DOHH2 (cell line): ENCODE measurements at regions not wholly inside any gene's neighbourhood (a gene's known extent, or its start where the extent isn't known, plus 50 kb on each side); places are given as distances from the start of the nearest gene placed in this dataset.

ENCODE experiments used
- EZH2phosphoT487 ChIP-seq: fragments of 200-600 bp; sonication (generic); IDR thresholded peaks from 2 replicates; pipeline ENCODE4 v1.6.1; 2017; ENCODE audit warnings: borderline replicate concordance, mild to moderate bottlenecking, antibody characterized with exemption, low read length, moderate library complexity, mixed read lengths
- TF ChIP-seq, protein P1 (sequence below): fragments of 200-600 bp; sonication (generic); IDR thresholded peaks from one replicate; pipeline ENCODE4 v1.5.1; 2014; ENCODE audit warnings: antibody characterized with exemption, mild to moderate bottlenecking, low read depth, low read length; ENCODE audit not compliant: poor library complexity, severe bottlenecking

DNA sequence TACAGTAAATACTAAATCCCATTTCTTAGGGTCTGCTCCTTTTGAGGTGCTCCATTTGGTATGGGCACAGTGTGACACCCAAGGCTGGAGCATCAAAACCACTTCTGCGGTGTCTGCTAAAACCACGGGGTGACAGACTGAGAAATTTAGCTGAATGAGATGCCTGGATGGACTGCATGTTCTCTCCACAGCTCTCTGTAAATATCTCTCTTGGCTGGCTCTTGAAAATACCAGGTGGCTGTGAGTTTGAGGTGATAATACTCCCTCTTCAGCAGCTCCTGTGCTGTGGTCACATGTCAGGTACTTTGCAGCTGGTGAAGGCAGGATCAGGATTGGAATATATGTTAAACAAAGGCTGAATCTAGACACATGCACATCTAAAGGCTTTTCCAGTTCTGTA, 93.7 kb upstream of the SIMC1 start:
- TF ChIP-seq, protein P1, sequence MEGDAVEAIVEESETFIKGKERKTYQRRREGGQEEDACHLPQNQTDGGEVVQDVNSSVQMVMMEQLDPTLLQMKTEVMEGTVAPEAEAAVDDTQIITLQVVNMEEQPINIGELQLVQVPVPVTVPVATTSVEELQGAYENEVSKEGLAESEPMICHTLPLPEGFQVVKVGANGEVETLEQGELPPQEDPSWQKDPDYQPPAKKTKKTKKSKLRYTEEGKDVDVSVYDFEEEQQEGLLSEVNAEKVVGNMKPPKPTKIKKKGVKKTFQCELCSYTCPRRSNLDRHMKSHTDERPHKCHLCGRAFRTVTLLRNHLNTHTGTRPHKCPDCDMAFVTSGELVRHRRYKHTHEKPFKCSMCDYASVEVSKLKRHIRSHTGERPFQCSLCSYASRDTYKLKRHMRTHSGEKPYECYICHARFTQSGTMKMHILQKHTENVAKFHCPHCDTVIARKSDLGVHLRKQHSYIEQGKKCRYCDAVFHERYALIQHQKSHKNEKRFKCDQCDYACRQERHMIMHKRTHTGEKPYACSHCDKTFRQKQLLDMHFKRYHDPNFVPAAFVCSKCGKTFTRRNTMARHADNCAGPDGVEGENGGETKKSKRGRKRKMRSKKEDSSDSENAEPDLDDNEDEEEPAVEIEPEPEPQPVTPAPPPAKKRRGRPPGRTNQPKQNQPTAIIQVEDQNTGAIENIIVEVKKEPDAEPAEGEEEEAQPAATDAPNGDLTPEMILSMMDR = no peak
- no peak for TF ChIP-seq EZH2phosphoT487
